ENCODE measurements at regions not wholly inside any gene's neighbourhood (a gene's known extent, or its start where the extent isn't known, plus 50 kb on each side); places are given as distances from the start of the nearest gene placed in this dataset.

- TF ChIP-seq SUZ12 (IDR thresholded peaks at IDR 0.05; ENCODE audit: extremely low read depth, insufficient read depth, insufficient read length) (no peak), ZNF274 (IDR thresholded peaks at IDR 0.05; ENCODE audit: low read depth, low read length) (no peak)
These were observed 140.6 kb upstream of the KLF4 start for GRCh38 chr9:107630156-107630555.

Data from NT2/D1 (cell line).